ENCODE measurements at regions not wholly inside any gene's neighbourhood (a gene's known extent, or its start where the extent isn't known, plus 50 kb on each side); places are given as distances from the start of the nearest gene placed in this dataset.
"Not testable (repeated sequence)": the region's sequence is repeated elsewhere in the genome, so short reads cannot be mapped to it uniquely, and the experiment has no call there.

- no peaks in the 10 kb centered on the region for H3K9me3 ChIP-seq (ENCODE audit: low read depth)
- TF ChIP-seq EZH2phosphoT487 (IDR thresholded peaks at IDR 0.05; ENCODE audit: insufficient read depth, low read depth): no peak
- no peak for TF ChIP-seq EZH2 (IDR thresholded peaks at IDR 0.05; ENCODE audit: insufficient read depth, poor library complexity, severe bottlenecking)
- peaks cover 12% of the 10 kb centered on the region for H3K4me1 ChIP-seq (ENCODE audit: insufficient read depth)
- in situ Hi-C loops (cut with MboI): no loop called here
- H3K4me3 ChIP-seq: no peak overlapping the region
- no peaks in the 10 kb centered on the region for H3K79me2 ChIP-seq (ENCODE audit: insufficient read depth)
- H3K27me3 ChIP-seq (replicated peaks; ENCODE audit: insufficient read depth): no peaks in the 10 kb centered on the region
- H3K4me2 ChIP-seq (ENCODE audit: unreplicated experiment): no peak overlapping the region
- H4K20me1 ChIP-seq (ENCODE audit: insufficient read depth): no peaks in the 10 kb centered on the region
- WGBS, 2 experiments (ENCODE audit: low coverage in 1 of 2, low lambda C conversion rate in 2 of 2, missing lambda C conversion rate in 2 of 2): 86 to 96% methylated on average over 3 of the region's 3 CpGs
- H3F3A ChIP-seq (ENCODE audit: insufficient read depth): peaks cover 16% of the 10 kb centered on the region
- DNase-seq: no peak
- no peaks in the 10 kb centered on the region for H3K36me3 ChIP-seq (ENCODE audit: low read depth)
- no peak overlapping the region for H2AFZ ChIP-seq
- no peak overlapping the region for H3K27ac ChIP-seq
- H3K9ac ChIP-seq: no peak overlapping the region
- no peaks in the 10 kb centered on the region for H3K9me2 ChIP-seq (ENCODE audit: insufficient read depth)
These were observed 1139.1 kb upstream of the TMEM132C start for GRCh38 chr12:127127897-127128296.

GRCh38 chr12:127130506-127131124 is 1136.4 kb upstream of the TMEM132C start:
- Histone ChIP-seq H3F3A (ENCODE audit: insufficient read depth) (peaks cover 12% of the 10 kb centered on the region), H3K9me3 (ENCODE audit: low read depth) (no peaks in the 10 kb centered on the region), H3K9ac (no peak overlapping the region), H3K36me3 (ENCODE audit: low read depth) (no peaks in the 10 kb centered on the region), H3K4me1 (ENCODE audit: insufficient read depth) (peaks cover 8% of the 10 kb centered on the region), H3K27me3 (replicated peaks; ENCODE audit: insufficient read depth) (no peaks in the 10 kb centered on the region), H3K4me2 (ENCODE audit: unreplicated experiment) (no peak overlapping the region), H3K27ac (no peak overlapping the region), H2AFZ (no peak overlapping the region; the same call in 1 of the 2 replicates), H3K79me2 (ENCODE audit: insufficient read depth) (no peaks in the 10 kb centered on the region), H3K9me2 (ENCODE audit: insufficient read depth) (no peaks in the 10 kb centered on the region), H4K20me1 (ENCODE audit: insufficient read depth) (no peaks in the 10 kb centered on the region), H3K4me3 (no peak overlapping the region)
- no peak for DNase-seq
- 83 to 84% methylated on average over 11 of the region's 11 CpGs for WGBS, 2 experiments (ENCODE audit: low coverage in 1 of 2, low lambda C conversion rate in 2 of 2, missing lambda C conversion rate in 2 of 2)
- no peak for TF ChIP-seq EZH2phosphoT487 (IDR thresholded peaks at IDR 0.05; ENCODE audit: insufficient read depth, low read depth)
- no peak for TF ChIP-seq EZH2 (IDR thresholded peaks at IDR 0.05; ENCODE audit: insufficient read depth, poor library complexity, severe bottlenecking)
- in situ Hi-C loops (cut with MboI): no loop called here

DNA sequence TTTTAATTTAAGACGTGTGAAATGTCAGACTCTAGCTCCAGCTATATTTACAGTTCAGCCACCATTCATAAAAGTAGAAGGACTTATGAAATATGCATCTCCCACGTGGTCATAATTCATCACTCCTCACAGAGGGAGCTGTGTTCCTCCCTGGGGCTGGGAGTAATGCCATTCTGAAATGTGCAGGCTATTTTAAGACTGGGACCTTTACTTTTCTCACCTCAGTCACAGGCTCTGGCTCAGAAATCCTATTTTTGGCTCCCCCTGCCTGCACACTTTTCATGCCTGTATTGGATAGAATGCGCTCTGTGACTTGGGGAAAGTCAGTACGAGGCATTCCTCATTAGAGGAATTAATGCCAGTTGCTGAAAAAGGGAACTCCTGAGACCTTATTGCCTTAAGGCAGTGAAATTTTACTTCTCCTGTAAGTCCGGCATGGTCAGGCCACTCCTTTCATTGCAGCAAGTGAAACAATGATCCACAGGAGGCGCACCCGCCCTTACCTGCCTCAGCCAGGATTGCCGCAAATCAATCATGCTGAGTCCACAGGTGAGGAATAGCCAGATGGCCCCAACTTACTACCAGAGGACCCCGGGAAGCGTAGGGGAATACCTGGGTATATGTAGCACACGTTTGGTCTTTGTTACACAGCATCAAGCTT is 1133.2 kb upstream of the TMEM132C start:
- H3K9ac ChIP-seq: no peak overlapping the region
- H3K4me3 ChIP-seq: no peak overlapping the region
- H4K20me1 ChIP-seq (ENCODE audit: insufficient read depth): no peaks in the 10 kb centered on the region
- H3K9me2 ChIP-seq (ENCODE audit: insufficient read depth): no peaks in the 10 kb centered on the region
- H3K4me1 ChIP-seq (ENCODE audit: insufficient read depth): no peaks in the 10 kb centered on the region
- no peaks in the 10 kb centered on the region for H3K36me3 ChIP-seq (ENCODE audit: low read depth)
- TF ChIP-seq EZH2phosphoT487 (IDR thresholded peaks at IDR 0.05; ENCODE audit: insufficient read depth, low read depth) (no peak), EZH2 (IDR thresholded peaks at IDR 0.05; ENCODE audit: insufficient read depth, poor library complexity, severe bottlenecking) (no peak)
- no peak overlapping the region for H3K4me2 ChIP-seq (ENCODE audit: unreplicated experiment)
- H2AFZ ChIP-seq: no peak overlapping the region
- no peaks in the 10 kb centered on the region for H3K9me3 ChIP-seq (ENCODE audit: low read depth)
- H3K79me2 ChIP-seq (ENCODE audit: insufficient read depth): no peaks in the 10 kb centered on the region
- H3K27ac ChIP-seq: no peak overlapping the region
- WGBS, 2 experiments (ENCODE audit: low coverage in 1 of 2, low lambda C conversion rate in 2 of 2, missing lambda C conversion rate in 2 of 2): 75 to 77% methylated on average over 11 of the region's 11 CpGs
- DNase-seq: no peak
- no peaks in the 10 kb centered on the region for H3F3A ChIP-seq (ENCODE audit: insufficient read depth)
- in situ Hi-C loops (cut with MboI): no loop called here
- H3K27me3 ChIP-seq (replicated peaks; ENCODE audit: insufficient read depth): no peaks in the 10 kb centered on the region

DNA sequence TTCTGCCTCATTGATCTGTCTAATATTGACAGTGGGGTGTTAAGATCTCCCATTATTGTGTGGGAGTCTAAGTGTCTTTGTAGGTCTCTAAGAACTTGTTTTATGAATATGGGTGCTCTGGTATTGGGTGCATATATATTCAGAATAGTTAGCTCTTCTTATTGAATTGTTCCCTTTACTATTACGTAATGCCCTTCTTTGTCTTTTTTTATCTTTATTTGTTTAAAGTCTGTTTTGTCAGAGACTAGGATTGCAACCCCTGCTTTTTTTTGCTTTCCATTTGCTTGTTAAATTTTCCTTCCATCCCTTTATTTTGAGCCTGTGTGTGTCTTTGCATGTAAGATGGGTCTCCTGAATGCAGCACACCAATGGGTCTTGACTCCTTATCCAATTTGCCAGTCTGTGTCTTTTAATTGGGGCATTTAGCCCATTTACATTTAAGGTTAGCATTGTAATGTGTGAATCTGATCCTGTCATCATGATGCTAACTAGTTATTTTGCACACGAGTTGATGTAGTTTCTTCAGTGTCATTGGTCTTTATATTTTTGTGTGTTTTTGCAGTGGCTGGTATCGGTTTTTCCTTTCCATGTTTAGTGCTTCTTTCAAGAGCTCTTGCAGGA is 1126.0 kb upstream of the TMEM132C start:
- H3F3A ChIP-seq (ENCODE audit: insufficient read depth); H3K9me2 ChIP-seq (ENCODE audit: insufficient read depth); H3K27ac ChIP-seq; DNase-seq; H3K9ac ChIP-seq; H3K27me3 ChIP-seq (replicated peaks; ENCODE audit: insufficient read depth); H3K79me2 ChIP-seq (ENCODE audit: insufficient read depth); H3K9me3 ChIP-seq (ENCODE audit: low read depth); H3K4me2 ChIP-seq (ENCODE audit: unreplicated experiment); H3K4me1 ChIP-seq (ENCODE audit: insufficient read depth); H4K20me1 ChIP-seq (ENCODE audit: insufficient read depth); H2AFZ ChIP-seq; H3K4me3 ChIP-seq; H3K36me3 ChIP-seq (ENCODE audit: low read depth); in situ Hi-C loops (cut with MboI): not testable (repeated sequence)
- 70 to 77% methylated on average over 3 of the region's 3 CpGs for WGBS, 2 experiments (ENCODE audit: low coverage in 1 of 2, low lambda C conversion rate in 2 of 2, missing lambda C conversion rate in 2 of 2)

All from GM23248 (cell line).